ENCODE measurements at regions not wholly inside any gene's neighbourhood (a gene's known extent, or its start where the extent isn't known, plus 50 kb on each side); places are given as distances from the start of the nearest gene placed in this dataset.

DNA sequence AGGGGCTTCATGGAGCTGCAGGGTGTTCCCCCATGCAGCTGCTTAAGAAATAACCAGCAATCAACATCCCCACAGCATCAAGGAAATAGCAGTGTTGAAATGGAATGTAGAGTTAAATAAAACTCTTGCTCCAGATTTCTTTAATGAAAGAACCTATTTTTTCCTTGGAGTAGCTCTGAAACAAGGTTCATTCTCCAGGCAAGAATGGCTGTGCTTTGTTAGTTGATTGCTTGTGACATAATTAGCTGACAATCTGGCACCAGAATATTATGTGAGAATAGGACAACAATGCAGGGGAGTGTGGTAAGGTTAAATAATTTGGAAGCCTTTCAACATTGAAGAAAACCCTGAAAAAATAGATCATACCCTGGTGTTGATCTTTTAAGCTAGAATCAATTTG, 254.2 kb upstream of the RRP15 start:
- no peaks in the 10 kb centered on the region for H3K9me2 ChIP-seq (ENCODE audit: insufficient read depth, low read length)
- intact Hi-C loops (cut with micrococcal nuclease; ENCODE audit: unreplicated experiment): no loop called here
- BruUV-seq (replicated peaks): no TSS peak
- no peaks in the 10 kb centered on the region for H3K36me3 ChIP-seq (ENCODE audit: insufficient read depth, low read length)
- H3K79me2 ChIP-seq (ENCODE audit: insufficient read depth, low read depth, low read length): no peaks in the 10 kb centered on the region
- H3K9me3 ChIP-seq (ENCODE audit: low read length): no peaks in the 10 kb centered on the region
- no peaks in the 10 kb centered on the region for H3K4me1 ChIP-seq (ENCODE audit: insufficient read depth, low read length, poor library complexity, severe bottlenecking)
- no peak overlapping the region for H3K4me2 ChIP-seq (ENCODE audit: low read length)
- POLR2A ChIA-PET: no interaction called here
- no peaks in the 10 kb centered on the region for H4K20me1 ChIP-seq (ENCODE audit: insufficient read depth, low read length)
- no peak overlapping the region for H2AFZ ChIP-seq (ENCODE audit: low read length)
- no peak for DNase-seq (ENCODE audit: low spot score)
- H3K4me3 ChIP-seq (ENCODE audit: low read depth, low read length, poor library complexity, severe bottlenecking): no peak overlapping the region
- CTCF ChIA-PET (ENCODE audit: unreplicated experiment): no interaction called here
- no peak overlapping the region for H3K27ac ChIP-seq (ENCODE audit: low read depth, low read length, poor library complexity, severe bottlenecking)
- TF ChIP-seq EZH2phosphoT487 (IDR thresholded peaks at IDR 0.05; ENCODE audit: borderline replicate concordance, low read depth, low read length) (no peak), CTCF (conservative IDR thresholded peaks at IDR 0.05; ENCODE audit: low read length) (no peak)

- Histone ChIP-seq H3K4me1 (ENCODE audit: insufficient read depth, low read length, poor library complexity, severe bottlenecking) (no peaks in the 10 kb centered on the region), H3K9me3 (ENCODE audit: low read length) (no peaks in the 10 kb centered on the region), H2AFZ (ENCODE audit: low read length) (no peak overlapping the region), H4K20me1 (ENCODE audit: insufficient read depth, low read length) (no peaks in the 10 kb centered on the region), H3K4me2 (ENCODE audit: low read length) (no peak overlapping the region), H3K79me2 (ENCODE audit: insufficient read depth, low read depth, low read length) (no peaks in the 10 kb centered on the region), H3K9me2 (ENCODE audit: insufficient read depth, low read length) (no peaks in the 10 kb centered on the region), H3K36me3 (ENCODE audit: insufficient read depth, low read length) (no peaks in the 10 kb centered on the region), H3K4me3 (ENCODE audit: low read depth, low read length, poor library complexity, severe bottlenecking) (no peak overlapping the region), H3K27ac (ENCODE audit: low read depth, low read length, poor library complexity, severe bottlenecking) (no peak overlapping the region)
- TF ChIP-seq EZH2phosphoT487 (IDR thresholded peaks at IDR 0.05; ENCODE audit: borderline replicate concordance, low read depth, low read length) (no peak), CTCF (conservative IDR thresholded peaks at IDR 0.05; ENCODE audit: low read length) (no peak)
- CTCF ChIA-PET (ENCODE audit: unreplicated experiment): no interaction called here
- intact Hi-C loops (cut with micrococcal nuclease; ENCODE audit: unreplicated experiment): no loop called here
- no TSS peak for BruUV-seq (replicated peaks)
- no peak for DNase-seq (ENCODE audit: low spot score)
- POLR2A ChIA-PET: no interaction called here
Measured at GRCh38 chr1:218031901-218032300, 253.2 kb upstream of the RRP15 start.

DNA sequence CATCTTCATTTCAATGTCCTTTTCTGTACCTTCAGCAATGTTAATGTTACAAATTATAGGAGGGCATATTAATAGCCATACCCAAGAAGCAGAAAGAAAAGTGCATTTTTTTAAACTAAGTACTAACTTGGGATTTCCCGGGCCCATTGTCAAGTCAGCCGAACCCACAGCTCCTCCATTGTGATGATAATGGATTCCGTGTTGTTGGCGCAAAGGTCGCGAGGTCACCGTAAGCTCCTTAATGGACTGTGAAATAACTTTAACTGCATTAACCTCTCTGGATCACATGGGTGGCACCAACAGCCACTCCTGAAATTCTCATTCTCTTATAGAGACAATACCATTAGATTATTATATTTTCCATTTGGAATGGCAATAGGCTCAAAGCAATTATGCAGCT, 250.6 kb upstream of the RRP15 start:
- no peak for TF ChIP-seq EZH2phosphoT487 (IDR thresholded peaks at IDR 0.05; ENCODE audit: borderline replicate concordance, low read depth, low read length)
- TF ChIP-seq CTCF (conservative IDR thresholded peaks at IDR 0.05; ENCODE audit: low read length): no peak
- no peaks in the 10 kb centered on the region for H3K9me3 ChIP-seq (ENCODE audit: low read length)
- H3K4me2 ChIP-seq (ENCODE audit: low read length): no peak overlapping the region
- H3K27ac ChIP-seq (ENCODE audit: low read depth, low read length, poor library complexity, severe bottlenecking): no peak overlapping the region
- POLR2A ChIA-PET: interaction anchor here (0.6 kb wide), 1 partner anchor 1199 kb away, joined by 5 read pairs; no protein-coding TSS in a partner anchor
- no peaks in the 10 kb centered on the region for H3K79me2 ChIP-seq (ENCODE audit: insufficient read depth, low read depth, low read length)
- no peak overlapping the region for H2AFZ ChIP-seq (ENCODE audit: low read length)
- no peaks in the 10 kb centered on the region for H4K20me1 ChIP-seq (ENCODE audit: insufficient read depth, low read length)
- no peaks in the 10 kb centered on the region for H3K4me1 ChIP-seq (ENCODE audit: insufficient read depth, low read length, poor library complexity, severe bottlenecking)
- H3K36me3 ChIP-seq (ENCODE audit: insufficient read depth, low read length): no peaks in the 10 kb centered on the region
- intact Hi-C loops (cut with micrococcal nuclease; ENCODE audit: unreplicated experiment): no loop called here
- no peak overlapping the region for H3K4me3 ChIP-seq (ENCODE audit: low read depth, low read length, poor library complexity, severe bottlenecking)
- no peaks in the 10 kb centered on the region for H3K9me2 ChIP-seq (ENCODE audit: insufficient read depth, low read length)
- CTCF ChIA-PET (ENCODE audit: unreplicated experiment): no interaction called here
- no peak for DNase-seq (ENCODE audit: low spot score)
- no TSS peak for BruUV-seq (replicated peaks)
